Dendritic cell treated with granulocyte-macrophage colony-stimulating factor and Interleukin-4, amounts not matched to agents 40 ng/mL and 50 ng/mL, for 4 days (primary cell): ENCODE measurements at regions not wholly inside any gene's neighbourhood (a gene's known extent, or its start where the extent isn't known, plus 50 kb on each side); places are given as distances from the start of the nearest gene placed in this dataset.

Source experiments
- H3K27ac Mint-ChIP-seq: one replicate; pipeline ENCODE4 v1.8.0; 2022; ENCODE audit warnings: mild to moderate bottlenecking, mixed read lengths
- H3K27me3 Mint-ChIP-seq: one replicate; pipeline ENCODE4 v1.8.0; 2022; ENCODE audit warnings: mild to moderate bottlenecking, mixed read lengths
- H3K36me3 Mint-ChIP-seq: one replicate; pipeline ENCODE4 v1.8.0; 2022; ENCODE audit warnings: low read depth, mixed read lengths
- H3K4me1 Mint-ChIP-seq: one replicate; pipeline ENCODE4 v1.8.0; 2022; ENCODE audit warnings: low read depth, mixed read lengths
- H3K4me3 Mint-ChIP-seq: one replicate; pipeline ENCODE4 v1.8.0; 2022; ENCODE audit warnings: mild to moderate bottlenecking, moderate library complexity, mixed read lengths
- H3K9me3 Mint-ChIP-seq: one replicate; pipeline ENCODE4 v1.8.0; 2022; ENCODE audit warnings: mixed read lengths
- intact Hi-C: fragments of 100-400 bp; cut with micrococcal nuclease; formaldehyde crosslinking; loops from one replicate; pipeline ENCODE4 v1.15.0; 2022

- intact Hi-C loops, result no loop called here
- Mint-ChIP-seq H3K4me1 (peaks cover 38% of the 10 kb centered on the region), H3K9me3 (no peaks in the 10 kb centered on the region), H3K4me3 (no peak overlapping the region), H3K27ac (no peak overlapping the region), H3K27me3 (no peaks in the 10 kb centered on the region), H3K36me3 (no peaks in the 10 kb centered on the region)
Observed at GRCh38 chr2:226121046-226121738, 678.4 kb downstream of the IRS1 start.

- no peak overlapping the region for H3K27ac Mint-ChIP-seq
- H3K36me3 Mint-ChIP-seq, result no peaks in the 10 kb centered on the region
- peaks cover 45% of the 10 kb centered on the region for H3K4me1 Mint-ChIP-seq
- H3K27me3 Mint-ChIP-seq, result no peaks in the 10 kb centered on the region
- intact Hi-C loops, result no loop called here
- peak overlapping the region; percentile 37 for H3K4me3 Mint-ChIP-seq
- H3K9me3 Mint-ChIP-seq, result no peaks in the 10 kb centered on the region
Observed at GRCh38 chr2:226118471-226119429, 680.9 kb downstream of the IRS1 start.

GRCh38 chr2:226117510-226118065 is 682.0 kb downstream of the IRS1 start:
- Mint-ChIP-seq H3K36me3 (no peaks in the 10 kb centered on the region), H3K9me3 (no peaks in the 10 kb centered on the region), H3K4me3 (no peak overlapping the region), H3K27ac (no peak overlapping the region), H3K4me1 (peaks cover 34% of the 10 kb centered on the region), H3K27me3 (no peaks in the 10 kb centered on the region)
- intact Hi-C loops, result no loop called here

- H3K27ac Mint-ChIP-seq, result no peak overlapping the region
- intact Hi-C loops, result no loop called here
- no peaks in the 10 kb centered on the region for H3K9me3 Mint-ChIP-seq
- H3K4me3 Mint-ChIP-seq, result no peak overlapping the region
- peaks cover 26% of the 10 kb centered on the region for H3K4me1 Mint-ChIP-seq
- H3K27me3 Mint-ChIP-seq, result no peaks in the 10 kb centered on the region
- no peaks in the 10 kb centered on the region for H3K36me3 Mint-ChIP-seq
Observed at GRCh38 chr2:226116346-226116745, 683.3 kb downstream of the IRS1 start.

GRCh38 chr2:226115832-226116200 is 683.8 kb downstream of the IRS1 start:
- Mint-ChIP-seq H3K4me3 (no peak overlapping the region), H3K4me1 (peaks cover 26% of the 10 kb centered on the region), H3K36me3 (no peaks in the 10 kb centered on the region), H3K9me3 (no peaks in the 10 kb centered on the region), H3K27ac (no peak overlapping the region), H3K27me3 (no peaks in the 10 kb centered on the region)
- intact Hi-C loops, result no loop called here

- intact Hi-C loops, result no loop called here
- Mint-ChIP-seq H3K36me3 (no peaks in the 10 kb centered on the region), H3K4me3 (no peak overlapping the region), H3K9me3 (no peaks in the 10 kb centered on the region), H3K4me1 (peaks cover 26% of the 10 kb centered on the region), H3K27me3 (no peaks in the 10 kb centered on the region), H3K27ac (no peak overlapping the region)
Observed at GRCh38 chr2:226115102-226115831, 684.4 kb downstream of the IRS1 start.

- H3K4me1 Mint-ChIP-seq, result peaks cover 26% of the 10 kb centered on the region
- no peak overlapping the region for H3K27ac Mint-ChIP-seq
- intact Hi-C loops, result no loop called here
- H3K4me3 Mint-ChIP-seq, result no peak overlapping the region
- H3K36me3 Mint-ChIP-seq, result no peaks in the 10 kb centered on the region
- no peaks in the 10 kb centered on the region for H3K9me3 Mint-ChIP-seq
- H3K27me3 Mint-ChIP-seq, result no peaks in the 10 kb centered on the region
Observed at GRCh38 chr2:226114436-226114835, 685.2 kb downstream of the IRS1 start.

GRCh38 chr2:226098861-226099745 is 699.6 kb downstream of the NYAP2 start:
- intact Hi-C loops, result no loop called here
- Mint-ChIP-seq H3K4me1 (no peaks in the 10 kb centered on the region), H3K27ac (no peak overlapping the region), H3K9me3 (peaks cover 18% of the 10 kb centered on the region), H3K27me3 (no peaks in the 10 kb centered on the region), H3K4me3 (no peak overlapping the region), H3K36me3 (no peaks in the 10 kb centered on the region)

GRCh38 chr2:226095058-226095457 is 695.5 kb downstream of the NYAP2 start:
- H3K4me1 Mint-ChIP-seq, result no peaks in the 10 kb centered on the region
- intact Hi-C loops, result no loop called here
- no peaks in the 10 kb centered on the region for H3K36me3 Mint-ChIP-seq
- H3K4me3 Mint-ChIP-seq, result no peak overlapping the region
- H3K9me3 Mint-ChIP-seq, result peaks cover 41% of the 10 kb centered on the region
- H3K27ac Mint-ChIP-seq, result no peak overlapping the region
- no peaks in the 10 kb centered on the region for H3K27me3 Mint-ChIP-seq

GRCh38 chr2:226093364-226093763 is 693.9 kb downstream of the NYAP2 start:
- Mint-ChIP-seq H3K27me3 (no peaks in the 10 kb centered on the region), H3K27ac (no peak overlapping the region), H3K4me1 (no peaks in the 10 kb centered on the region), H3K4me3 (no peak overlapping the region), H3K9me3 (peaks cover 41% of the 10 kb centered on the region), H3K36me3 (no peaks in the 10 kb centered on the region)
- intact Hi-C loops, result no loop called here

GRCh38 chr2:226088366-226088674 is 688.8 kb downstream of the NYAP2 start:
- peaks cover 33% of the 10 kb centered on the region for H3K9me3 Mint-ChIP-seq
- H3K4me3 Mint-ChIP-seq, result no peak overlapping the region
- intact Hi-C loops, result no loop called here
- H3K27me3 Mint-ChIP-seq, result no peaks in the 10 kb centered on the region
- H3K27ac Mint-ChIP-seq, result no peak overlapping the region
- no peaks in the 10 kb centered on the region for H3K36me3 Mint-ChIP-seq
- peaks cover 5% of the 10 kb centered on the region for H3K4me1 Mint-ChIP-seq

GRCh38 chr2:226087505-226088365 is 688.2 kb downstream of the NYAP2 start:
- no peaks in the 10 kb centered on the region for H3K27me3 Mint-ChIP-seq
- H3K36me3 Mint-ChIP-seq, result no peaks in the 10 kb centered on the region
- no peak overlapping the region for H3K4me3 Mint-ChIP-seq
- intact Hi-C loops, result no loop called here
- peaks cover 27% of the 10 kb centered on the region for H3K9me3 Mint-ChIP-seq
- H3K4me1 Mint-ChIP-seq, result peaks cover 5% of the 10 kb centered on the region
- no peak overlapping the region for H3K27ac Mint-ChIP-seq
